Gastrocnemius medialis (tissue), 4 donors: ENCODE measurements at regions not wholly inside any gene's neighbourhood (a gene's known extent, or its start where the extent isn't known, plus 50 kb on each side); places are given as distances from the start of the nearest gene placed in this dataset.
"Not testable (repeated sequence)": the region's sequence is repeated elsewhere in the genome, so short reads cannot be mapped to it uniquely, and the experiment has no call there.

ENCODE experiments used
- ATAC-seq, 2 donors: fragments of 150-250 bp; one replicate each; pipeline ENCODE4 v1.9.1; 2016
- DNase-seq, 2 donors: peaks; one replicate each; pipeline ENCODE4 v3.0.0-alpha.2; 2019
- H3K27ac ChIP-seq, 4 donors: fragments of 200-600 bp; sonication (generic); 1 replicate in 1 of 4; 2 replicates in 3 of 4; pipeline ENCODE4 v1.5.1; 2016 to 2018; ENCODE audit warnings: mild to moderate bottlenecking in 2 of 4, moderate library complexity in 1 of 4
- H3K27me3 ChIP-seq, 3 donors: fragments of 200-600 bp; sonication (generic) in 2 of 3; 1 replicate in 1 of 3; 2 replicates in 2 of 3; pipeline versions ENCODE4 v1.5.1 to v1.6.0; 2016 to 2019; ENCODE audit warnings: mild to moderate bottlenecking in 1 of 3, moderate library complexity in 1 of 3
- H3K36me3 ChIP-seq, 2 donors: fragments of 200-600 bp; sonication (generic) in 1 of 2; one replicate each; pipeline ENCODE4 v1.5.1; 2017 to 2018
- H3K4me1 ChIP-seq, 2 donors: fragments of 200-600 bp; sonication (generic) in 1 of 2; one replicate each; pipeline ENCODE4 v1.5.1; 2016 to 2017; ENCODE audit warnings: mild to moderate bottlenecking in 2 of 2
- H3K4me3 ChIP-seq, 4 donors: fragments of 200-600 bp; sonication (generic) in 3 of 4; 1 replicate in 1 of 4; 2 replicates in 3 of 4; pipeline ENCODE4 v1.5.1; 2016 to 2019; ENCODE audit warnings: mild to moderate bottlenecking in 2 of 4
- H3K9me3 ChIP-seq, 3 donors: fragments of 200-600 bp; sonication (generic) in 2 of 3; 1 replicate in 1 of 3; 2 replicates in 2 of 3; pipeline ENCODE4 v1.5.1; 2016 to 2019
- CTCF ChIP-seq, 5 experiments: fragments of 450-650 bp in 3 of 5; fragments of 200-600 bp in 2 of 5; sonication (generic) in 2 of 5; IDR thresholded peaks in 4 of 5; conservative IDR thresholded peaks in 1 of 5; 1 replicate in 4 of 5; 2 replicates in 1 of 5; pipeline ENCODE4 v1.5.1; 2016 to 2019; ENCODE audit warnings: antibody characterized with exemption in 5 of 5, mild to moderate bottlenecking in 3 of 5, moderate library complexity in 3 of 5
- POLR2A ChIP-seq, 2 donors: fragments of 450-650 bp; IDR thresholded peaks; one replicate each; pipeline ENCODE4 v1.6.1; 2017; ENCODE audit warnings: antibody characterized with exemption in 2 of 2, mild to moderate bottlenecking in 2 of 2, moderate library complexity in 2 of 2
- in situ Hi-C, 4 donors: fragments of 200-750 bp; cut with MboI; loops; one replicate each; pipeline versions ENCODE4 v1.15.0 to v1.8.0; 2017; ENCODE audit warnings: low sequenced_read_pairs in 4 of 4
- intact Hi-C: fragments of 100-400 bp; cut with DNase I; formaldehyde crosslinking; loops from one replicate; pipeline ENCODE4 v1.15.1; 2023; ENCODE audit warnings: low total_unique reads

- no peak overlapping the region for H3K27ac ChIP-seq
- intact Hi-C loops: no loop called here
- no peak for TF ChIP-seq CTCF (IDR thresholded peaks at IDR 0.05 in 4 of 5, conservative IDR thresholded peaks at IDR 0.05 in 1 of 5)
- no peak for TF ChIP-seq POLR2A (IDR thresholded peaks at IDR 0.05)
Measured at GRCh38 chr6:86031713-86032112, 389.0 kb upstream of the SYNCRIP start.

GRCh38 chr6:86030875-86031274 is 388.2 kb upstream of the SYNCRIP start:
- Histone ChIP-seq H3K9me3 (no peaks in the 10 kb centered on the region), H3K36me3 (no peaks in the 10 kb centered on the region), H3K4me1 (peaks cover 5 to 7% of the 10 kb centered on the region in 2 donors), H3K4me3 (no peak overlapping the region), H3K27ac (no peak overlapping the region), H3K27me3 (no peaks in the 10 kb centered on the region)
- ATAC-seq: no peak
- in situ Hi-C loops (no loop called here), intact Hi-C loops (no loop called here)
- DNase-seq: no peak
- TF ChIP-seq CTCF (IDR thresholded peaks at IDR 0.05 in 4 of 5, conservative IDR thresholded peaks at IDR 0.05 in 1 of 5) (no peak), POLR2A (IDR thresholded peaks at IDR 0.05) (no peak)

More at GRCh38 chr6:86031713-86032112, 389.0 kb upstream of the SYNCRIP start:
- no peaks in the 10 kb centered on the region for H3K27me3 ChIP-seq
- peaks cover 5 to 7% of the 10 kb centered on the region in 2 donors for H3K4me1 ChIP-seq
- H3K9me3 ChIP-seq: no peaks in the 10 kb centered on the region
- no peaks in the 10 kb centered on the region for H3K36me3 ChIP-seq
- DNase-seq: no peak
- in situ Hi-C loops: no loop called here
- no peak for ATAC-seq
- no peak overlapping the region for H3K4me3 ChIP-seq

- Histone ChIP-seq H3K27me3 (no peaks in the 10 kb centered on the region), H3K27ac (no peak overlapping the region), H3K4me1 (peaks cover 5 to 7% of the 10 kb centered on the region in 2 donors), H3K36me3 (no peaks in the 10 kb centered on the region), H3K4me3 (no peak overlapping the region), H3K9me3 (no peaks in the 10 kb centered on the region)
- in situ Hi-C loops: no loop called here
- intact Hi-C loops: no loop called here
- no peak for DNase-seq
- no peak for ATAC-seq
- TF ChIP-seq CTCF (IDR thresholded peaks at IDR 0.05 in 4 of 5, conservative IDR thresholded peaks at IDR 0.05 in 1 of 5) (no peak), POLR2A (IDR thresholded peaks at IDR 0.05) (no peak)
Measured at GRCh38 chr6:86028776-86029175, 386.1 kb upstream of the SYNCRIP start.

GRCh38 chr6:86026890-86027289 is 384.2 kb upstream of the SYNCRIP start:
- H3K4me1 ChIP-seq, H3K27me3 ChIP-seq, DNase-seq, H3K9me3 ChIP-seq, H3K27ac ChIP-seq, ATAC-seq, in situ Hi-C loops, intact Hi-C loops, H3K36me3 ChIP-seq, H3K4me3 ChIP-seq: not testable (repeated sequence)

GRCh38 chr6:86017236-86017635 is 374.6 kb upstream of the SYNCRIP start:
- H3K27ac ChIP-seq: no peak overlapping the region
- H3K4me3 ChIP-seq: no peak overlapping the region
- TF ChIP-seq POLR2A (IDR thresholded peaks at IDR 0.05): no peak
- TF ChIP-seq CTCF (IDR thresholded peaks at IDR 0.05 in 4 of 5, conservative IDR thresholded peaks at IDR 0.05 in 1 of 5): no peak
- DNase-seq: no peak
- no peaks in the 10 kb centered on the region for H3K27me3 ChIP-seq
- ATAC-seq: no peak
- H3K9me3 ChIP-seq: no peaks in the 10 kb centered on the region
- in situ Hi-C loops (no loop called here), intact Hi-C loops (no loop called here)
- H3K4me1 ChIP-seq: no peaks in the 10 kb centered on the region
- H3K36me3 ChIP-seq: no peaks in the 10 kb centered on the region
